ENCODE measurements at regions not wholly inside any gene's neighbourhood (a gene's known extent, or its start where the extent isn't known, plus 50 kb on each side); places are given as distances from the start of the nearest gene placed in this dataset.

DNA sequence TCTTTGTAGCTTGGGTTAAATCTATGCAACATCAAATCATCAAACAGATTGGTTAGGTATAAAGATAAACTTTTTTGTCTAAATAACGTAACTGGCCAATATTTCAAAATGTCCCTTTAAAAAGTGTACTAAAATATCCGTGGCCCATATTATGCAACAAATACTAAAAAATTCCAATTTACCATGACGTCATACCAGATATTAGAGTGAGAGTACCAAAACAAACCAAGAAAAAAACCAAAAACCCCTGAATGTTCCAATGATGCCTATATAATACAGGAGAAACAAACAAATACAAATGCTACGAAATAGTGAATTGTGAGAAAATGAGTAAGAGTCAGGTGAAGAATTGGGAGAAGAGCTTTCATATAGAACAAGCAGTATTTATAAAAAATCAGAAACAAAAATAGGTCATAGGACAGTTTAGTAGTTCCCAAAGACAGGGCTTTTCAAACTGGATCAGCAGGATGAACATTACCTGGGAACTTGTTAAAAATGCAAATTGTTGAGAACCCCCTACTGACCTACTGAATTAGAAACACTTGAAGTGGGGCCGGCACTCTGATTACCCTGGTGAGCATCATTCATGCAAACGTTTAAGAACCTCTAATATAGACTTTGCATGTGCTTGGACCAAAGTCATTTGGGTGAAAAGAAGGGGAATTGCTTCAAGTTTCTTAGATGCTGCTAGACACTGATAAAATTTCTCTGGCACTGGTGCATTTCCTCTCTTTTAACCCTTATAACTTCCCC lies 753.7 kb downstream of the DSC3 start:
- TF ChIP-seq, protein P1, sequence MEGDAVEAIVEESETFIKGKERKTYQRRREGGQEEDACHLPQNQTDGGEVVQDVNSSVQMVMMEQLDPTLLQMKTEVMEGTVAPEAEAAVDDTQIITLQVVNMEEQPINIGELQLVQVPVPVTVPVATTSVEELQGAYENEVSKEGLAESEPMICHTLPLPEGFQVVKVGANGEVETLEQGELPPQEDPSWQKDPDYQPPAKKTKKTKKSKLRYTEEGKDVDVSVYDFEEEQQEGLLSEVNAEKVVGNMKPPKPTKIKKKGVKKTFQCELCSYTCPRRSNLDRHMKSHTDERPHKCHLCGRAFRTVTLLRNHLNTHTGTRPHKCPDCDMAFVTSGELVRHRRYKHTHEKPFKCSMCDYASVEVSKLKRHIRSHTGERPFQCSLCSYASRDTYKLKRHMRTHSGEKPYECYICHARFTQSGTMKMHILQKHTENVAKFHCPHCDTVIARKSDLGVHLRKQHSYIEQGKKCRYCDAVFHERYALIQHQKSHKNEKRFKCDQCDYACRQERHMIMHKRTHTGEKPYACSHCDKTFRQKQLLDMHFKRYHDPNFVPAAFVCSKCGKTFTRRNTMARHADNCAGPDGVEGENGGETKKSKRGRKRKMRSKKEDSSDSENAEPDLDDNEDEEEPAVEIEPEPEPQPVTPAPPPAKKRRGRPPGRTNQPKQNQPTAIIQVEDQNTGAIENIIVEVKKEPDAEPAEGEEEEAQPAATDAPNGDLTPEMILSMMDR (IDR thresholded peaks at IDR 0.05; ENCODE audit: insufficient read depth, low read length): no peak
- no peak for TF ChIP-seq GABPA (IDR thresholded peaks at IDR 0.05; ENCODE audit: low read depth)
- TF ChIP-seq POLR2AphosphoS5 (IDR thresholded peaks at IDR 0.05; ENCODE audit: low read depth): no peak
